ENCODE measurements at regions not wholly inside any gene's neighbourhood (a gene's known extent, or its start where the extent isn't known, plus 50 kb on each side); places are given as distances from the start of the nearest gene placed in this dataset.
"Not testable (repeated sequence)": the region's sequence is repeated elsewhere in the genome, so short reads cannot be mapped to it uniquely, and the experiment has no call there.

- TF ChIP-seq POLR2AphosphoS5, POLR2A (IDR thresholded peaks at IDR 0.05): not testable (repeated sequence)
Observed at GRCh38 chr6:60813897-60814596, 1472.0 kb downstream of the KHDRBS2 start.

Measured in prostate gland (tissue), 1 donor.